WTC11 (cell line): ENCODE measurements at regions not wholly inside any gene's neighbourhood (a gene's known extent, or its start where the extent isn't known, plus 50 kb on each side); places are given as distances from the start of the nearest gene placed in this dataset.

Source experiments
- ATAC-seq: fragments of 200-7000 bp; cut with Tn5 transposase; 2 replicates; pipeline ENCODE4 v1.10.0; 2021; ENCODE audit warnings: mild to moderate bottlenecking, moderate library complexity
- CTCF ChIA-PET: fragments of 300-600 bp; sonication (Branson Sonifier 250); formaldehyde crosslinking; loops from one replicate; lab custom pipeline; 2021; ENCODE audit warnings: antibody characterized with exemption; lab: Charles Lee
- POLR2A ChIA-PET: fragments of 350-600 bp; sonication (Branson Sonifier 250); formaldehyde crosslinking; loops from one replicate; lab custom pipeline; 2021; ENCODE audit warnings: antibody characterized with exemption; lab: Charles Lee
- DNase-seq: peaks from one replicate; pipeline ENCODE4 v3.0.0; 2021; ENCODE audit warnings: low spot score
- H3K27ac Mint-ChIP-seq: 2 replicates; pipeline ENCODE4 v1.8.0; 2021; ENCODE audit warnings: mixed read lengths
- H3K27me3 Mint-ChIP-seq: 2 replicates; pipeline ENCODE4 v1.8.0; 2021; ENCODE audit warnings: low read depth, mild to moderate bottlenecking, moderate library complexity, mixed read lengths
- H3K36me3 Mint-ChIP-seq: 2 replicates; pipeline ENCODE4 v1.8.0; 2021; ENCODE audit warnings: mixed read lengths
- H3K4me1 Mint-ChIP-seq: 2 replicates; pipeline ENCODE4 v1.8.0; 2022; ENCODE audit warnings: mixed read lengths
- H3K4me3 Mint-ChIP-seq: 2 replicates; pipeline ENCODE4 v1.8.0; 2021; ENCODE audit warnings: mild to moderate bottlenecking, moderate library complexity, mixed read lengths
- H3K9me3 Mint-ChIP-seq: 2 replicates; pipeline ENCODE4 v1.8.0; 2021; ENCODE audit warnings: mixed read lengths
- AR ChIP-seq: fragments of 250-450 bp; sonication (Bioruptor Pico); IDR thresholded peaks from 2 replicates; pipeline ENCODE4 v1.9.0; 2021; ENCODE audit warnings: mild to moderate bottlenecking
- CREB1 ChIP-seq: sonication (generic); formaldehyde crosslinking; IDR thresholded peaks from 2 replicates; pipeline ENCODE4 v1.8.0; 2023; ENCODE audit warnings: mild to moderate bottlenecking, missing genetic modification reagents
- ESRRA ChIP-seq: sonication (generic); formaldehyde crosslinking; IDR thresholded peaks from 2 replicates; pipeline ENCODE4 v1.8.1; 2022; ENCODE audit warnings: mild to moderate bottlenecking, missing genetic modification reagents, borderline replicate concordance
- FOXK1 ChIP-seq: sonication (generic); formaldehyde crosslinking; IDR thresholded peaks from 2 replicates; pipeline ENCODE4 v1.8.0; 2022; ENCODE audit warnings: mild to moderate bottlenecking, moderate library complexity, missing genetic modification reagents
- FOXP1 ChIP-seq: sonication (generic); formaldehyde crosslinking; IDR thresholded peaks from 2 replicates; pipeline ENCODE4 v1.8.0; 2022; ENCODE audit warnings: missing genetic modification reagents, mild to moderate bottlenecking, moderate library complexity, borderline replicate concordance
- MLX ChIP-seq: sonication (generic); formaldehyde crosslinking; IDR thresholded peaks from 2 replicates; pipeline ENCODE4 v1.8.1; 2023; ENCODE audit warnings: mild to moderate bottlenecking, missing genetic modification reagents, moderate library complexity
- RORB ChIP-seq: fragments of 250-450 bp; sonication (Bioruptor Pico); IDR thresholded peaks from 2 replicates; pipeline ENCODE4 v1.9.0; 2021; ENCODE audit warnings: mild to moderate bottlenecking
- SMAD4 ChIP-seq: sonication (generic); formaldehyde crosslinking; IDR thresholded peaks from 2 replicates; pipeline ENCODE4 v1.8.0; 2022; ENCODE audit warnings: mild to moderate bottlenecking, missing genetic modification reagents
- SOX15 ChIP-seq: fragments of 250-450 bp; sonication (Bioruptor Pico); IDR thresholded peaks from 2 replicates; pipeline ENCODE4 v1.9.0; 2021; ENCODE audit warnings: mild to moderate bottlenecking
- SP1 ChIP-seq: sonication (generic); formaldehyde crosslinking; conservative IDR thresholded peaks from 2 replicates; pipeline ENCODE4 v1.8.1; 2022; ENCODE audit warnings: missing genetic modification reagents
- TEAD1 ChIP-seq: sonication (generic); formaldehyde crosslinking; IDR thresholded peaks from 2 replicates; pipeline ENCODE4 v1.8.0; 2022; ENCODE audit warnings: mild to moderate bottlenecking, missing genetic modification reagents
- USF2 ChIP-seq: sonication (generic); formaldehyde crosslinking; IDR thresholded peaks from 2 replicates; pipeline ENCODE4 v1.8.1; 2023; ENCODE audit warnings: mild to moderate bottlenecking, missing genetic modification reagents, moderate library complexity
- ZNF317 ChIP-seq: sonication (generic); formaldehyde crosslinking; IDR thresholded peaks from 2 replicates; pipeline ENCODE4 v1.8.1; 2023; ENCODE audit warnings: low read depth, mild to moderate bottlenecking, moderate library complexity, missing genetic modification reagents, borderline replicate concordance
- ZNF425 ChIP-seq: fragments of 250-450 bp; sonication (Bioruptor Pico); conservative IDR thresholded peaks from 2 replicates; pipeline ENCODE4 v1.9.0; 2021; ENCODE audit warnings: mild to moderate bottlenecking
- TF ChIP-seq, protein P1 (sequence below): sonication (generic); formaldehyde crosslinking; IDR thresholded peaks from 2 replicates; pipeline ENCODE4 v1.8.1; 2022; ENCODE audit warnings: low read depth, missing genetic modification reagents, borderline replicate concordance
- TF ChIP-seq, protein P2 (sequence below): sonication (generic); formaldehyde crosslinking; conservative IDR thresholded peaks from 2 replicates; pipeline ENCODE4 v1.8.1; 2022; ENCODE audit warnings: mild to moderate bottlenecking, missing genetic modification reagents
- TF ChIP-seq, protein P3 (sequence below): sonication (generic); formaldehyde crosslinking; IDR thresholded peaks from 2 replicates; pipeline ENCODE4 v1.8.0; 2022; ENCODE audit warnings: mild to moderate bottlenecking, missing genetic modification reagents
- TF ChIP-seq, protein P4 (sequence below): sonication (generic); formaldehyde crosslinking; IDR thresholded peaks from 2 replicates; pipeline ENCODE4 v1.8.0; 2022; ENCODE audit warnings: mild to moderate bottlenecking, missing genetic modification reagents
- TF ChIP-seq, protein P5 (sequence below): sonication (generic); formaldehyde crosslinking; IDR thresholded peaks from 2 replicates; pipeline ENCODE4 v1.8.0; 2023; ENCODE audit warnings: missing genetic modification reagents

DNA sequence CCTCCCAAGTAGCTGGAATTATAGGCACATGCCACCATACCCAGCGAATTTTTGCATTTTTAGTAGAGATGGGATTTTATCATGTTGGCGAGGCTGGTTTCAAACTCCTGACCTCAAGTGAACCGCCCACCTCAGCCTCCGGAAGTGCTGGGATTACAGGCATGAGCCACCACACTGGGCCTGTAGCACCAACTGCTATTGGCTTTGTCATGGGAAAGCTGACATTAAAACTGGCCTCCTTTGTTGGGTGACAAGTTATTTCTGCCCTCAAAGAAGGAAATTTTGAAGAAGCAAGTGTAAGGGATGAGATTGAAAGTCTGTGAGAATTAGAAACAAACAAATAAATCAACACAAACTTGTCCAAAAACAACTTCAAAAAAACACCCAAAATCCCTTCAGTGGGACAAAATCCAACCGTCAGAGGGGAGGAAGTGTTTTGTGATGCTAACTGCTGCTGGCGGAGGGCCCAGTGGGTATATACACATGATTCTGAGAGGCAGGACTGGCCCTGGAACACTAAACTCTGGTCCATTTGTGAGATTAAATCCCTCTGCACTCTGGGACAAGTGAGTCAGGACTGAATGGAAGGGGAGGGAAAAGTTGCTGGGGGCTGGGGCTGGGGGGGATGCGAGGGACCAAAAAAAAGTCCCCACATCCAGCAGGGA, 87.5 kb upstream of the NAA20 start (continued):
- TF ChIP-seq, protein P1, sequence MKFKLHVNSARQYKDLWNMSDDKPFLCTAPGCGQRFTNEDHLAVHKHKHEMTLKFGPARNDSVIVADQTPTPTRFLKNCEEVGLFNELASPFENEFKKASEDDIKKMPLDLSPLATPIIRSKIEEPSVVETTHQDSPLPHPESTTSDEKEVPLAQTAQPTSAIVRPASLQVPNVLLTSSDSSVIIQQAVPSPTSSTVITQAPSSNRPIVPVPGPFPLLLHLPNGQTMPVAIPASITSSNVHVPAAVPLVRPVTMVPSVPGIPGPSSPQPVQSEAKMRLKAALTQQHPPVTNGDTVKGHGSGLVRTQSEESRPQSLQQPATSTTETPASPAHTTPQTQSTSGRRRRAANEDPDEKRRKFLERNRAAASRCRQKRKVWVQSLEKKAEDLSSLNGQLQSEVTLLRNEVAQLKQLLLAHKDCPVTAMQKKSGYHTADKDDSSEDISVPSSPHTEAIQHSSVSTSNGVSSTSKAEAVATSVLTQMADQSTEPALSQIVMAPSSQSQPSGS (CRISPR knock-in tag) = no peak
- TF ChIP-seq SMAD4 = no peak
- TF ChIP-seq, all 79 proteins: peak for 0

- CTCF ChIA-PET = no interaction called here
- TF ChIP-seq ZNF317 (CRISPR knock-in tag) = no peak
- TF ChIP-seq FOXP1 (CRISPR knock-in tag) = no peak
- TF ChIP-seq, protein P2, sequence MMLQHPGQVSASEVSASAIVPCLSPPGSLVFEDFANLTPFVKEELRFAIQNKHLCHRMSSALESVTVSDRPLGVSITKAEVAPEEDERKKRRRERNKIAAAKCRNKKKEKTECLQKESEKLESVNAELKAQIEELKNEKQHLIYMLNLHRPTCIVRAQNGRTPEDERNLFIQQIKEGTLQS (CRISPR knock-in tag) = no peak
- no peak for TF ChIP-seq CREB1 (CRISPR knock-in tag)
- no peak for TF ChIP-seq FOXK1
- no peak for TF ChIP-seq MLX (CRISPR knock-in tag)
- TF ChIP-seq TEAD1 (CRISPR knock-in tag) = no peak
- no peak for TF ChIP-seq RORB (CRISPR knock-in tag)
- TF ChIP-seq, protein P3, sequence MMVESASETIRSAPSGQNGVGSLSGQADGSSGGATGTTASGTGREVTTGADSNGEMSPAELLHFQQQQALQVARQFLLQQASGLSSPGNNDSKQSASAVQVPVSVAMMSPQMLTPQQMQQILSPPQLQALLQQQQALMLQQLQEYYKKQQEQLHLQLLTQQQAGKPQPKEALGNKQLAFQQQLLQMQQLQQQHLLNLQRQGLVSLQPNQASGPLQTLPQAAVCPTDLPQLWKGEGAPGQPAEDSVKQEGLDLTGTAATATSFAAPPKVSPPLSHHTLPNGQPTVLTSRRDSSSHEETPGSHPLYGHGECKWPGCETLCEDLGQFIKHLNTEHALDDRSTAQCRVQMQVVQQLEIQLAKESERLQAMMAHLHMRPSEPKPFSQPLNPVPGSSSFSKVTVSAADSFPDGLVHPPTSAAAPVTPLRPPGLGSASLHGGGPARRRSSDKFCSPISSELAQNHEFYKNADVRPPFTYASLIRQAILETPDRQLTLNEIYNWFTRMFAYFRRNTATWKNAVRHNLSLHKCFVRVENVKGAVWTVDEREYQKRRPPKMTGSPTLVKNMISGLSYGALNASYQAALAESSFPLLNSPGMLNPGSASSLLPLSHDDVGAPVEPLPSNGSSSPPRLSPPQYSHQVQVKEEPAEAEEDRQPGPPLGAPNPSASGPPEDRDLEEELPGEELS = no peak
- TF ChIP-seq USF2 (CRISPR knock-in tag) = no peak
- TF ChIP-seq, protein P4, sequence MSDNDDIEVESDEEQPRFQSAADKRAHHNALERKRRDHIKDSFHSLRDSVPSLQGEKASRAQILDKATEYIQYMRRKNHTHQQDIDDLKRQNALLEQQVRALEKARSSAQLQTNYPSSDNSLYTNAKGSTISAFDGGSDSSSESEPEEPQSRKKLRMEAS = no peak
- TF ChIP-seq SOX15 (CRISPR knock-in tag) = no peak
- no peak for TF ChIP-seq ESRRA (CRISPR knock-in tag)
- no peak for TF ChIP-seq AR (CRISPR knock-in tag)
- TF ChIP-seq ZNF425 = no peak
- TF ChIP-seq, protein P5, sequence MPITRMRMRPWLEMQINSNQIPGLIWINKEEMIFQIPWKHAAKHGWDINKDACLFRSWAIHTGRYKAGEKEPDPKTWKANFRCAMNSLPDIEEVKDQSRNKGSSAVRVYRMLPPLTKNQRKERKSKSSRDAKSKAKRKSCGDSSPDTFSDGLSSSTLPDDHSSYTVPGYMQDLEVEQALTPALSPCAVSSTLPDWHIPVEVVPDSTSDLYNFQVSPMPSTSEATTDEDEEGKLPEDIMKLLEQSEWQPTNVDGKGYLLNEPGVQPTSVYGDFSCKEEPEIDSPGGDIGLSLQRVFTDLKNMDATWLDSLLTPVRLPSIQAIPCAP = no peak
- TF ChIP-seq SP1 (CRISPR knock-in tag) = no peak
- Mint-ChIP-seq H3K4me1 (peaks cover 20% of the 10 kb centered on the region), H3K36me3 (no peaks in the 10 kb centered on the region), H3K27ac (no peak overlapping the region; the same call in 1 of the 2 replicates), H3K27me3 (no peaks in the 10 kb centered on the region; the same call in 1 of the 2 replicates), H3K4me3 (no peak overlapping the region), H3K9me3 (no peaks in the 10 kb centered on the region)
- DNase-seq (no peak), ATAC-seq (no peak)
- POLR2A ChIA-PET = no interaction called here
Measured at GRCh38 chr20:19930426-19930825, 86.7 kb upstream of the NAA20 start.
